ENCODE measurements at regions not wholly inside any gene's neighbourhood (a gene's known extent, or its start where the extent isn't known, plus 50 kb on each side); places are given as distances from the start of the nearest gene placed in this dataset.

- Histone ChIP-seq H3K36me3 (replicated peaks) (no peaks in the 10 kb centered on the region), H3K4me3 (ENCODE audit: low read depth, low read length) (no peak overlapping the region), H3K27me3 (replicated peaks) (no peaks in the 10 kb centered on the region), H3K27ac (no peak overlapping the region)
- in situ Hi-C loops (cut with HindIII; ENCODE audit: low pct_ligation_motif_present, low sequenced_read_pairs), result no loop called here
- TF ChIP-seq CTCF (IDR thresholded peaks at IDR 0.05; ENCODE audit: low read depth, low read length, missing control alignments), result no peak
- DNase-seq, result no peak
Observed at GRCh38 chr11:96960476-96960875, 570.7 kb downstream of the JRKL start.

- TF ChIP-seq CTCF (IDR thresholded peaks at IDR 0.05; ENCODE audit: low read depth, low read length, missing control alignments), result no peak
- no peak for DNase-seq
- Histone ChIP-seq H3K4me3 (ENCODE audit: low read depth, low read length) (no peak overlapping the region), H3K36me3 (replicated peaks) (no peaks in the 10 kb centered on the region), H3K27ac (no peak overlapping the region), H3K27me3 (replicated peaks) (no peaks in the 10 kb centered on the region)
- in situ Hi-C loops (cut with HindIII; ENCODE audit: low pct_ligation_motif_present, low sequenced_read_pairs), result no loop called here
Observed at GRCh38 chr11:96960926-96961325, 571.1 kb downstream of the JRKL start.

DNA sequence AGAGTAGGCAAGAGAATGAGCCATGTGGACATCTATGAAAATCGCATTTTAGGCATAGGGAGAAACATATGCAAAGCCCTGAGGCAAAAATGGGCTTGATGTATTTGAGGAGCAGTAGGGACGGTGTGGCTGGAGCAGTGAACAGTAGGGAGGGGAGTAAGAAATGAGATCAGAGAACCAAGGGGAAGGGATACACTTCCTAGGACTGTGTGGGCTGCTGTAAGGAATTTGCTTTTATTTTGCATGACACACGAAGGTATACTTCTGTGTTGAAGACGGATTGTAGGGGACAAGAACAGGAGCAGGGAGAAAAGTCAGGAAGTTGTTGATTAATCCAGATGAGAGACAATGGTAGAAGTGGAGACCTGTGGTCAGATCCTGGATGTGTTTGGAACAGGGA is 572.1 kb downstream of the JRKL start:
- no peak for TF ChIP-seq CTCF (IDR thresholded peaks at IDR 0.05; ENCODE audit: low read depth, low read length, missing control alignments)
- Histone ChIP-seq H3K36me3 (replicated peaks) (no peaks in the 10 kb centered on the region), H3K27ac (no peak overlapping the region), H3K4me3 (ENCODE audit: low read depth, low read length) (no peak overlapping the region), H3K27me3 (replicated peaks) (no peaks in the 10 kb centered on the region)
- in situ Hi-C loops (cut with HindIII; ENCODE audit: low pct_ligation_motif_present, low sequenced_read_pairs), result no loop called here
- no peak for DNase-seq

DNA sequence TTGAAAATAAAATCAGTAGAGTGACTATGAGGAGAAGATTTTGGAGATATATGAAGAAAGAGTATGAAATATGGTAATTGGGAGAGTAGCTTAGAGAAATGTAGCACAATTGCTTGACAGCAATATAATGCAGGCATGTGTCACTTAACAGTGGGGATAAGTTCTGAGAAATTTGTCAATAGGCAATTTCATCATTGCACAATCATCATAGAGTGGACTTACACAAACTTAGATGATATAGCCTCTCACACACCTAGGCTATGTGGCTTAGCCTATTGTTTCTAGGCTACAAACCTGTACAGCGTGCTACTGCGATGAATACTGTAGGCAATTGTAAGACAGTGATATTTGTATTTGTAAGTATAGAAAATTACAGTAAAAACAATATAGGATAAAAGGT is 573.6 kb downstream of the JRKL start:
- H3K27me3 ChIP-seq (replicated peaks), result no peaks in the 10 kb centered on the region
- no peak overlapping the region for H3K4me3 ChIP-seq (ENCODE audit: low read depth, low read length)
- no peaks in the 10 kb centered on the region for H3K36me3 ChIP-seq (replicated peaks)
- in situ Hi-C loops (cut with HindIII; ENCODE audit: low pct_ligation_motif_present, low sequenced_read_pairs), result no loop called here
- no peak for DNase-seq
- no peak overlapping the region for H3K27ac ChIP-seq
- TF ChIP-seq CTCF (IDR thresholded peaks at IDR 0.05; ENCODE audit: low read depth, low read length, missing control alignments), result no peak

- no peak overlapping the region for H3K4me3 ChIP-seq (ENCODE audit: low read depth, low read length)
- no peaks in the 10 kb centered on the region for H3K27me3 ChIP-seq (replicated peaks)
- in situ Hi-C loops (cut with HindIII; ENCODE audit: low pct_ligation_motif_present, low sequenced_read_pairs), result no loop called here
- no peak overlapping the region for H3K27ac ChIP-seq
- TF ChIP-seq CTCF (IDR thresholded peaks at IDR 0.05; ENCODE audit: low read depth, low read length, missing control alignments), result no peak
- no peaks in the 10 kb centered on the region for H3K36me3 ChIP-seq (replicated peaks)
- no peak for DNase-seq
Observed at GRCh38 chr11:96964661-96965060, 574.8 kb downstream of the JRKL start.

GRCh38 chr11:96967616-96968015 is 577.8 kb downstream of the JRKL start:
- H3K27ac ChIP-seq, result no peak overlapping the region
- no peaks in the 10 kb centered on the region for H3K36me3 ChIP-seq (replicated peaks)
- in situ Hi-C loops (cut with HindIII; ENCODE audit: low pct_ligation_motif_present, low sequenced_read_pairs), result no loop called here
- H3K4me3 ChIP-seq (ENCODE audit: low read depth, low read length), result no peak overlapping the region
- TF ChIP-seq CTCF (IDR thresholded peaks at IDR 0.05; ENCODE audit: low read depth, low read length, missing control alignments), result no peak
- H3K27me3 ChIP-seq (replicated peaks), result no peaks in the 10 kb centered on the region
- no peak for DNase-seq

Measured in brain microvascular endothelial cell (primary cell).